ENCODE measurements at regions not wholly inside any gene's neighbourhood (a gene's known extent, or its start where the extent isn't known, plus 50 kb on each side); places are given as distances from the start of the nearest gene placed in this dataset.

DNA sequence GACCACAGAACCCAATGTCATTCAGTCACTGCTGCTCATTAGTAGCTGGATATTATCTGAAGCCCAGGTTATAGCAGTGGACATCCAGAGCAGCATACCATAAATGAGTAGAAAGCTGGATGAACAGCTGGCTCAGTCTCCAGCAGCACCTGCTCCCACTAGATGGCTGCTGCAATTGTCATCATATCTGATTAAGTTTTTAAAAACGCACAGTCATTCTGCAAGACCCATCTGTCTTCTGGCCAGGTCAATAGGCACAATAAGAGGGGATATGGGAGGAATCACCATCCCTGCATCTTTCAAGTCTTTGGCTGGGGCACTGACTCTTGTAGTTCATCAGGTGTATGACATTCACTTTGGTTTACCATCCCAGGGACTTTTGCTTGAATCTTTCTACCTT is 55.1 kb upstream of the XDH start:
- DNase-seq, result no peak

- peak; percentile 32 for DNase-seq
Observed at GRCh38 chr2:31467426-31467825, 52.9 kb upstream of the XDH start.

Data from NCI-H2081 treated with DMSO at 0.1 percent for 48 hours (cell line).